ENCODE measurements at regions not wholly inside any gene's neighbourhood (a gene's known extent, or its start where the extent isn't known, plus 50 kb on each side); places are given as distances from the start of the nearest gene placed in this dataset.
"Not testable (repeated sequence)": the region's sequence is repeated elsewhere in the genome, so short reads cannot be mapped to it uniquely, and the experiment has no call there.

DNA sequence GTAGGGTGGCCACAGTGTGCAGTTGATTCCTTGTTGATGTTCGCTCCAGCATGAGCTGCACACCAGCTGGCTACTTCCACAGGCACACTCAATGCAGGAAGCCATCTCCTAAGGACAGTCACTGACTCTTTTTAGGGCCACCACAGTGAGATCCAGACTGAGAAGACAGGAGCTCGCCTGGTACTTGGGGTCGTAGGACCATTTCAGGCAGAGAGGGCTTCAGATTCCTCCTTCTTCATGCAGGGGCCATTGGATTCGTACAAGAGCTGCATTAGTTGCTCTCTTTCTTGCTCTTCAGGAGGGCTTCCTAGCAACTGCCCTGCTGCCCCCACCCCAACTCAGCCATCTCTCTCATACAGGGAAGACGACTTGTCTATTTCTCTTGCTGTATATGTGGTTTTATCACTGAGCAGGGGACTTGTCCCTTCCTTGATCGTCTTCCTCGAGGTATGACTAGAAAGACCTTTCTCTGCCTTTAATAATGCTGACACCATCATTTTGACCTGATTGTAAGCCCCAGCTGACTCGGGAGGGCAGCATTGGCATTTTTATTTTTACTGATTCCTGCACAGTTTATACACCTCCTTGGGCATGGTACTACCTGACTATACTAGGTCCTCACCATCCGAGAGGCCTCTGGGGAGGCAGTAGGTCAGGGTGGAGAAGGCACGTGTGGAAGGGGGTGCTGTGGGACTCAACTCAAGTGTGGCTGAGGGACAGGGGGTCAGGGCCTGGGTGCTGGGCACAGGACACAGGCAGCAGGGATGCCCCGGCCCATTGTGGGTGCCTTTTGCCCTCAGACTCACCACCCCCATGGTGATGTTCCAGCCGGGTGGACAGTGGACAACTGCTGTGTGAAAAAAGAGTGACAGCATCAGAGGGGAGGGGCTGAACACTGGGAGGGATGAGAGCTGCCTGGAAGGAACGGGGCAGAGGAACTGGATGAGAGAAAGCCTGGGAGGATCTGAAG lies 136.7 kb upstream of the ZNF746 start:
- no peak for DNase-seq (ENCODE audit: low read depth)

DNA sequence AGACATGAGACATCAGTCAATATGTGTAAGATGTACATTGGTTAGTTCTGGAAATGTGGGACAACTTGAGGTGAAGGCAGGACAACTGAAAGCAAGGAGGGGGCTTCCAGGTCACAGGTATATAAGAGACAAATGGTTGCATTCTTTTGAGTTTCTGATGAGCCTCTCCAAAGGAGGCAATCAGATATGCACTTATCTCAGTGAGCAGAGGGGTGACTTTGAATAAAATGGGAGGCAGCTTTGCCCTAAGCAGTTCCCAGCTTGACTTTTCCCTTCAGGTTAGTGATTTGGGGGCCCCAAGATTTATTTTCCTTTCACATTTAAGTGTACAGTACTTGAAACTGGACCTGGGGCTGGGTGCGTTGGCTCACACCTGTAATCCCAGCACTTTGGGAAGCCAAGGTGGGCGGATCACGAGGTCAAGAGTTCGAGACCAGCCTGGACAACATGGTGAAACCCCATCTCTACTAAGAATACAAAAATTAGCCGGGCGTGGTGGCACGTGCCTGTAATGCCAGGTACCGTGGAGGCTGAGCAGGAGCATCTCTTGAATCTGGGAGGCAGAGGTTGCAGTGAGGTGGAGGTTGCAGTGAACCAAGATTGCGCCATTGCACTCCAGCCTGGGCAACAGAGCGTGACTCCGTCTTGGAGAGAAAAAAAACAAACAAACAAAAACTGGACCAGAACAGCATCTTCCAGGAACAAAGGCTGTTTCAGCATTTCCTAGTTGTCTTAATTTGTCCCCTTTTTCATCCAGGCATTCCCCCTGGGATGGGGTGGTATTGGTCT lies 130.9 kb upstream of the ZNF746 start:
- DNase-seq (ENCODE audit: low read depth), result not testable (repeated sequence)

DNA sequence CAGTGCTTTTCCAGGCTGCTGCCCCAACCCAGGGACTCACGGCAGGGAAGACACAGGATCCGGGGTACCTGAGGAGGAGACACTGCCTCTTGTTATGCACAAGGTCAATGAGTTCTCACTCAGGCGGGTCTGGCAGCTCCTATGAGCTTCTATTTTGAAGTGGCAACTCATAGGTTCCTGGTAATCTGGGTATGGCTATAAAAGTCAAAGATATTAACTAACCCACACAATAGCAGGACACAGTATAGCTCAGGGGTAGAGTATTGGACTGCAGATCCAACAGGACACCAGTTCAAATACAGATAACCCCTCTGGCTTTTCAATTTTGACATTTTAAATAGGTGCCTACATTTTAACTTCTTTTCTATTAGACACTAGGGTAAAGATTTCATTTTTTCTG lies 130.3 kb upstream of the ZNF746 start:
- DNase-seq (ENCODE audit: low read depth), result no peak

DNA sequence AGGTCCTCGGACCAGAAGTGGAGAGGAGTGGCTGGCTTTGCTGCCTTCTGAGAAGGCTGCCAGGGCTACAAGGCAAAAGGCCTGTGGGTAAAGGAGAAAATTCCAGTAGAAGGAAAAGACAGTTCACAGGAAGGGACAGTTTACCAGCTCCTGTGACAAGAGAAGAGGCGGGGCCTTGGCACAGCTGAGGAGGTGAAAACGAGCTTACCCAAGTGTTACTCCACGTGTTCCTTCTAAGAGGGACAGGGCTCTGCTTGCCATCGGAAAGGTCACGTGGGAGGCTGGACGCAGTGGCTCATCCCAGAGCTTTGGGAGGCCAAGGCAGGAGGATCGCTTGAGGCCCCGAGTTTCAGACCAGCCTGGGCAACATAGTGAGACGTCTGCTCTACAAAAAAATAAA lies 129.4 kb upstream of the ZNF746 start:
- DNase-seq (ENCODE audit: low read depth), result no peak

DNA sequence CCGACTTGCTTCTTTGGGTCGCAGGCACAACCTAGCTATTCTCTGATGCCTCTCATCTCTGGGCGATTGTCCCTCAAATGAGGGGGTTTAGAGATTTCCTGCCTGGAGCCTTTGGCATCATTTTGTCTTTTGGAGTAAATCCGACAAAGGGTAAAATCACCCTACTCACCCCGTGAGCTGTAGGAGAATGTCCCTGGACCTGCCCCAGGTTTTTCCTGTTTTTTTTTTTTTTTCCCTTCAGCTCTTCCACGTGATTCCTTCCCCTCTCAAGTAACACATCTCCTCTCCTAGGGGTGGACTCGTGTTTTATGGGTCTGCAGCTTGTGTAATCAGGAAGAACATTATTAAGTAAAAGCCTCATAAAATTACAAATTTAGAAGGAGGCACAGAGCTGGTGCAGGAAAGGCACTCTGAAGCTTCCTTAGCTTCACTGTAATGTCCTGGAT lies 128.4 kb upstream of the ZNF746 start:
- DNase-seq (ENCODE audit: low read depth), result no peak

DNA sequence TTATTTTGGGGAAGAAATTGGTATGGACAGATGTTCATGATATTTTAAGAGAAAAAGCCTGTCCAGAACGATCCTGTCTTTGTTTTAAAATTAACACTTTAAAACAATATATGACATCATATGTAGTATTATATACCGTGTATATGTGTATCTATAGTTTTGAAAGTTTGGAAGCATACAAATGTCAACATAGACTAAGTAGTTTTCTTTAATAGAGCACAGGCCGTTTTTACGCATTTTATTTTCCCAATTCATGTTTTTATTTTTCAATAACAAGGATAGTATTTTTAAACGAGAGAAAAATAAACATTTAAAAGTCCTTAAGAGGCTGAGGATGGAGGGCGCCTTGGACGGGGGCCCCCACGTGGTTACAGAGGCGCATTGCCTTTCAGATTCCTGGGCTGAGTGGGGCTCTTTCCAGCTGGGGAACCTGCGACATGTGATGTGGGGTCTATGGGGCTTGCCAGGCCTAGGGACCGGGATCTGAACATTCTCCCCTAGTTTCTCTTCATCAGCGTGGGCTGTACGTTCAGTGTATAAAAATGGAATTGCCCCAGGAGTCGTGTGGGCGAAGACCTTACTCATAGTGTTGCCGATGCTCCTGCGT lies 127.8 kb upstream of the ZNF746 start:
- DNase-seq (ENCODE audit: low read depth), result peak; percentile 26

DNA sequence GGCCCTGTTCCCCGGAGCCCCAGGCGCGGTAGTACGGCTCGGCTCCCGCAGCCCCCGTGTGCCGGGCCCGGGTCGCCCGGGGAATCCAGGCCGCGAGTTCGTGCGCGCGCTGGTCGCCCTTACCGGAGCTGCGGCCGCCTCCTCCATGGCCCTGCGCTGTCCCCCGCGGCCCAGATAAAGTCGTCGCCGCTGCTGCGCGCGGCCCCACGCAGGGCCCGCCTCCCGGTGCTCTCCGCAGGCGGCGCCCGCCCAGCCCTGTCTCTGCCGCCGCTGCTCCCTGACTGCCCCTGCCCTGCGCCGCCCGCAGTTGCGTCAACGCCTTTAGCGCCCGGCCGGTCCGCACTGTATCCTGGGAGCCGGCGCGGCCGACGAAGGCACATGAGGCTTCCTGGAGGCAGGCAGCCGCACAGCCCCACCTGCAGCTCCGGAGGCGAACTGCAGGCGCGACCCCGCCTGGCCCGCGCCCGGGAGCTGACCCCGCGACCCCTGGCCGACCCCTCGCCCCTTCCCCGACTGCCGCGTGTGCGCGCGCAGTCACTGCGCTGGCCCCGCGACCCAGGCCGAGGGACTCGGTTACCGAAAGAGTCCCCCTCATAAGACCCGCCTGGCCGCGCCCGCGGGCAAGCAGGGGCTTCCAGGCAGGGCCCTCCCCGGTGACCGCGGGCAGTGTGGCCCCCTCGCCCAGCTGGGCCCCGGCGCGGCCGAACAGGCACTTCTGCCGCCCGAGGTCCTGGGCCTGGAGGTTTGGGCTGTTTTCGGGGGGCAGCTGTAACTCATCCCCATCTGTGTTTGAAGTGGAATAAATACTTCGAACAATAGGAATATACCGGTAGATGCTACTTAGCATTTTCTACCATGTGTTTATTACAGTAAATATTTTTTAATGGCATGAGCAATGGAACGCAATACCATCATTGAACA lies 127.1 kb upstream of the ZNF746 start:
- DNase-seq (ENCODE audit: low read depth), result peak; percentile 86

DNA sequence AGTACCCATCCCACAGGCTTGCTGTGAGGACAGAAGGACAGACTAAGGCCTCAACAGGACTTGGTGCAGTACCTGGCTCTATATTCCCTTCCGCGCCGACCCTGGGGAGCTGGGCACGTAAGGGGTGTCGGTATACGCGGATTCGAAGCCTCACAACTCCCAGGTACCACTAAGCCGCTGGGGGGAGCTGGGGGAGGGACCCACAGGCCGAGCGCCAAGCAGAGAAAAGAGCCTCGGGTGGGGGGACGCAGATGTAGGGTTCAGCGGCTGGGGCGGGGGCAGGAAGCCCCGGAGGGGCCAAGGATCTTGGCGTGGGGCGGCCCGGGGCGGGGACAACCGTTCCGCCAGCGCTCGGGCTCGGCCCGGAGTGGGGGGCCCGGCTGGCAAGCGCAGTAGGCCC lies 126.4 kb upstream of the ZNF746 start:
- no peak for DNase-seq (ENCODE audit: low read depth)

DNA sequence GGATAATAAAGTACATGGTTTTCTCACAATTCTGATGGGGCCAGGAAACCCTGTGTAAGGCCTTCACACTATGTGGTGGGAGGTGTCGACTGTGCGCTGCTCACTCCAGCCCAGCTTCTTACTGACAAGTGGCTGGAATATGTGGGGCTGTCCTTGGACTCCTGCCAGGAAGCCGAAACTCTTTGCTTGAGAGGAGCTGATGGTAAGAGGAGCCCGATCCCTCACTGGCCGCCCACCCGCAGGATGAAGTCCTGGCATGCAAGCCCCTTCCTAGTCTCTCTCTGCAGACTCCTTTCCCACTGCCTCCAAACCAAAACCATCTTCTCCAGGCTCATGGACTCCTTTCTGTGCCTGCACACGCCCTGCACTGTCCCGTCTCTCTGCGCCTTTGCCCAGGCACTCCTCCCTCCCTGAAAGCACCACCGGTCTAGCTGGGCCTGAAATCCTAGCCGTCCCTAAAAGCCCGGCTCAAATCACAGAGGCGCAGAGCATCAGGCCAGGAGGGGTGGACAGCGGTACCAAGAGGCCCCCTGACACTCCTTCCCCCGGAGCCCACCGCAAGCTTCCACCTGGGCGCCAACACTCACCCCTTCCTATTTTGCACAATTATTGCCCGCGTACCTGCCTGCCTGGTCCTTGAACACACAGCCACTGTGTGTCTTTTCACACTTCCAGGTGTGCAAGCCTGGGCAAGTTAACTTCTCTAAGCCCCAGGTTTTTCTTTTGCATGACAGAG lies 125.8 kb upstream of the ZNF746 start:
- peak; percentile 65 for DNase-seq (ENCODE audit: low read depth)

DNA sequence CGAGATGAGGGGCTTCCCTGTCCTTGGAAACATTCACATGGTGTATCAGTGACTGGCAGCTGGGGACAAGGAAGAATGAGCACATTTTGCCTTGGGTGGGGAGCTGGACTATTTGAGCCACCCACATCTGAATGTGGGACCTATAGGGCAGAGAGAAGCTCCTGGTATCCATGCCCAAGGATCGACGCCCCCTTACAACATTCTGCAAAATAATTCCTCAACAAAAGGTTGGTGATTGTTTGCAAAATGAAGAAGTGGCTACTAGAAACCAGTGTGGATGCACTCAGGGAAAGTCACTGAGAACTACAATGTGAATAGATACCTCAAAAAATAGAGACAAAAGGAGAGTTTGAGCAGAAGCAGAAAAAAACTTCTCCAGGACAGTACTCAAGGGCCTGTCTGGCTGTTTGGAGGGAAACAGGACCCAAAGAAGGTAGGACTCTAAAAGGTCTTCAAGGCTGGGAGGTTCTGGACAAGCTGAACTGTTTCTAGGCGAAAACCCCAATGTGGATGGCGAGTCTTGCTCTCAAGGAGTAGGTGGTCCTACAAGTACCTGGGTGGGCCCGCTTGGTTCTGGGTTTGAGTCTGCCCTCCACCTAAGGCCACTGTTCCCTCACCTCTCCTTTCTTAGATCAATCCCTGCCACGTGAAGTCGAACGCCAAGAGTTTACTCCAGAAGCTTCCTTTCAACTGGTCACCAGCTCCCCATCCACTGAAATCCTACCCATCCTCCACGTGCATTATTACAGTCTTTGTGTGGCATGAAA lies 125.0 kb upstream of the ZNF746 start:
- no peak for DNase-seq (ENCODE audit: low read depth)

DNA sequence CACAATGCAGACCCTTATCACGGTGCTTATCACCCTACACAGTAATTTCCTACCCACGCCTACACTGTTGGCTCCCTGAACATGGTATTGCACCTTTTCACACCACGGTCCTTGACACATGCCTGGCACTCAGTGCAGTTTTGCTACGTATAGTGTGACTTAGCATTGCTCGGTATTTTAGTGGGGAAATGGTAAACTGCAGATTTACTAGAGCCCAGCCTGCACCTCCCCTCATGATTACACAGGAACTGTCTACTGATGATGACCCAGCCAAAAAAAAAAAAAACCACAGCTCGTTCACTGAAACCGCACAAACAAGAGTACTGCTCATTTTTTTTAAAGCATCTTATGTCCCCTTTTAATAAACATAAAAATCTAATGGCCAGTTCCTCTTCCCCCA lies 124.2 kb upstream of the ZNF746 start:
- no peak for DNase-seq (ENCODE audit: low read depth)

DNA sequence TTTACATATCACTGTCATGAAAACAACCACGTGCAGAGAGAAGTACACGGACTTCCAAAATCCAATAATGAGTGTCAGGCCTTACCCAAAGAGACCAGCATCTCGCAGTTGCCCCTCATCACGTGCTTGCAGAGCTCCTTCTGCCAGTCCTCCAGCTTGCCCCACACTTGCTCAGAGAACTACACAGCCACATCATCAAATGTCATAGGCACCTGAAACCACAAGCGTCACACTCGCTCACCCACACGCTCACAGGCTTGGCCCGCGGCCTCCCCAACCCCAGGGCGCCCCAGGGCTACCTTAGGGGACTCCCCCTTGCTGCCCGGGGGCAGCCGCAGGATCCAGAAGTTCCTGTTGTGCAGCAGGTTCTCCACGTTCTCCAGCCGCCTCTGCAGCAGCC lies 123.4 kb upstream of the ZNF746 start:
- DNase-seq (ENCODE audit: low read depth), result no peak

DNA sequence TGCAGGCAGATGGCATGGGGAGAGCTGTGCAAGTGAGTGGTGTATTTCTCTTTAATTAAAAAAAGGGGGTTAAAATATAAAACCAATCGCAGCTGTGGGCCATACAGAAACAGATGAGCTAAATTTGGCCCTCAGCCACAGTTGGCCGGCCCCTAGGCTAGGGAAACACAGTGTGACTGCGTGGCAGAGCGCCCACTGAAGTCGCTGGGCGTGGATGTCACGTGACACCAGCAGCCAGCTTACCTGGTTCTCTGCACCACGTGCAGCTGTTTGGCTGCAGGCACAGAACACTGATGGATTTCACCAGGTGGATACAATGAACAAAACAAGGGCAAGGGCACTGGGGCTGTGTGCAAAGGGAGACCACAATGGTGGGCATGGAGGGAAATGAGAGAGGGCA lies 119.3 kb upstream of the ZNF746 start:
- no peak for DNase-seq (ENCODE audit: low read depth)

DNA sequence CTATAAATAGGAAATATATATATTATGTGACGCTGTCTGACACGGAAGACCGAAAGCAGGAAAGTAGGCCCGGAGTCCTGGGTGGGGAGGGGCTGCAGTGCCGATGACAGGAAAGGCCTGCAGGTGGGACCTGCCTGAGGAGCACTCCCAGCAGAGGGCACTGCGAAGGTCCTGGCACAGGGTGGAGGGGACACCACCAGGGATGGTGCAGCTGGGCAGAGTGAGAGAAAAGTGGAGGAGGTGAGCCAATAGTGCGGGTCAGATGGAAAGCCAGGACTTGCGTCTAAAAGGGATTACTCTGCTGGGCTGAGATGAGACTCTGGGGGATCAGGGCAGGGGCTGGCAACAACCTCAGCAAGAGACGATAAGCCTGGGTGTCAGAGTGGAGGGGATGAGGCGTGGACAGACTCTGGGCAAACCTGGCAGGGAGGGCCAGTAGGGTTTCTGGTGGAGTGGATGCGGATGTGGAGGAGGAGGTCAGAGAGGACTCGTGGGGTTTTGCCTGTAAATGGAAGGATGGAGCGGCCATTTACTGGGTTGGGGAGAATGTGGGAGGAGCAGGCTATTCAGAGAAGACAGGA lies 118.2 kb upstream of the ZNF746 start:
- DNase-seq (ENCODE audit: low read depth), result no peak

DNA sequence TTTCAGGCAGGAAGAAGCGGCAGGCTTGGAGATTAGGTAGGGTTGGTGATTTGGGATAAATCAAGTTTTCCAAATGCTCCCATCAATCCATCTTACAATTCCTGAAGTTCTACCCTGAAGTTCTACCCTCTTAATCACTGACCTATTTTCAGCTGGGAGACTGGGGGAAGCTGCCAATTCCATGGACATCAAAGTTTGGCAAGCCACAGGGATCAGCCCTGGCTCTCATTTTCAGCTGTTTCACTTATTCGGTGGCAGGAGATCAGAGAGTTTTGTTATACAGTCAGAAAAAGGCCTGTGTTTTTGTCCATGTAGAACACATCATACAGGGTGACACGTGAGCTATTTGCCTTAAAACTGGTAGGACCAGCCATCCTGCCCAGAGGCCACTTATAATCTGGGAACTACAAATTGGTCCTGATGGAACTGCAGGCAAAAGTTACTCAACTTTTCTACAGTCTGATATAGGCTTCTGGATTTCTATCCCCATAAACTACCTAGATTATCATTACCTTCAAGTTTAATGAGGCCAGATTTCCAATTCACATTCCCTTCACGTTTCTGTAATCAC lies 112.9 kb upstream of the ZNF746 start:
- no peak for DNase-seq (ENCODE audit: low read depth)

DNA sequence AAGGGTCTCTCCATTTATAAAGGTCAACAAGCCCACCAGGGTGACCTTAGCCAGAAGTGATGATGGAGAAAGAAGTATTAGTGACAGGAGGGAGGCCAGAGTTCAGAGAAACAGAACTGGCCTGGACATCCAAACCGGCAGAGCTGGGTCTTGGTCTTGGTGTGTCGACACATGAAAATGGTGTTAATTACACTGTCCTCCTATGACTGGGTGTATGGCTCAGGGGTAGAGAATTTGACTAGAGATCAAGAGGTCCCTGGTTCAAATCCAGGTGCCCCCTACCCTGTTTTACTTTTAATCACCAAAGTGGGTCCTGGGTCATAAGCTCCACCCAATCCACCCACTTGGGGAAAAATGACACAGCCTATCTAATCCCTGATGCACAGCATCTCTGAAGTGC lies 110.6 kb upstream of the ZNF746 start:
- DNase-seq (ENCODE audit: low read depth), result no peak

DNA sequence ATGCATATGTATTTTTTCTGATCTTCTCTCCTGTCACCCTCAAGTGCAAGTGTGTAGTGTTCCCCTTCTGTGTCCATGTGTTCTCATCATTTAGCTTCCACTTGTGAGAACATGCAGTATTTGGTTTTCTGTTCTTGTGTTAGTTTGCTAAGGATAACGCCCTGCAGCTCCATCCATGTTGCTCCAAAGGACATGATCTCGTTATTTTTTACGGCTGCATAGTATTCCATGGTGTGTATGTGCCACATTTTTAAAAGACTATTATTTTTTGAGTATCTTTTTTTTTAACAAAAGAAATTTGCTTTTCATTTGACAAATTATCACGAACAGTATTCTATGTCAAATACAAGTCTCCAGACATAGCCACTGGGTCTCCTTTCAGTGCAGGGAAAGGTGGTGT lies 110.1 kb upstream of the ZNF746 start:
- no peak for DNase-seq (ENCODE audit: low read depth)

DNA sequence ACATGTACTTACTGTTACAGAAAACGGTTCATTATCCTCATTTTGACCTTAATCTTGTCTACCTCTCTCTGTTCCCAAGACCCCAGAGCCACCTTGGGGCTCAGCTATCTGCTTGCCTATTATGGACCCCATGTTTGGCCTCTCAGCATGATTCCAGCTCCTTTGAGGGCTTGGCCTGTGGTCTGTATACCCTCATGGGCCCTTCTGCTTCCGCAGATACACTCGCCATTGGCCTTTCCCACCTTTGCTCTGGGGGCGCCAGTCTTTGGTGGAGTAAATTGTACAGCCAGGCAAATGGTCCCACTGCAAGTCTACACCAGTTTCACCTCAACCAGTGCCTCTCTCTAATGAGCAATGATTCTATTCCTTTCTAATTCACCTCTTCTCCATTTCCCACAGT lies 109.2 kb upstream of the ZNF746 start:
- DNase-seq (ENCODE audit: low read depth), result no peak

DNA sequence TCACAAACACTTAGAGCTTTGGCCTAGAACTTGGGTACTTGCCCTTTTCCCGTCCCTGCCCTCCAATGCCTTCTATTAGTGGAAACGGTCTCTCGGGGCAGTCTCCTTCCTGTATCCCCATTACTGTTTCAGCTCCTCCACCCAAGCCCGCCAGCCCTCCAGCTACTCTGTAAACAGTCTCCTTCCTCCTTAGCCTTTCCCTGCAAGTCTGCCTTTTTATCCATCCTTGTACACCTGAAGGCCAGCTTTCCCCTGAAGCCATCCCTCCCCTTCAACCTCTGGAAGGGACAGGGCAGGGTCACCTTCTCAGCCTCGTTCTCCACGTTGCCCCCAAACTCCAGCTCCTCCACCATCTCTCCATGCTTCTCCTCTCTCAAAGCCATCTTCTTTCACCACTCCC lies 108.1 kb upstream of the ZNF746 start:
- DNase-seq (ENCODE audit: low read depth), result no peak
